HG03354 (cell line): ENCODE measurements at regions not wholly inside any gene's neighbourhood (a gene's known extent, or its start where the extent isn't known, plus 50 kb on each side); places are given as distances from the start of the nearest gene placed in this dataset.
"Not testable (repeated sequence)": the region's sequence is repeated elsewhere in the genome, so short reads cannot be mapped to it uniquely, and the experiment has no call there.

Experiments
- ATAC-seq: cut with Tn5 transposase; IDR thresholded peaks from one replicate; pipeline ENCODE4 v1.9.1; 2021; ENCODE audit warnings: mild to moderate bottlenecking; ENCODE audit not compliant: unreplicated experiment, poor library complexity, severe bottlenecking

DNA sequence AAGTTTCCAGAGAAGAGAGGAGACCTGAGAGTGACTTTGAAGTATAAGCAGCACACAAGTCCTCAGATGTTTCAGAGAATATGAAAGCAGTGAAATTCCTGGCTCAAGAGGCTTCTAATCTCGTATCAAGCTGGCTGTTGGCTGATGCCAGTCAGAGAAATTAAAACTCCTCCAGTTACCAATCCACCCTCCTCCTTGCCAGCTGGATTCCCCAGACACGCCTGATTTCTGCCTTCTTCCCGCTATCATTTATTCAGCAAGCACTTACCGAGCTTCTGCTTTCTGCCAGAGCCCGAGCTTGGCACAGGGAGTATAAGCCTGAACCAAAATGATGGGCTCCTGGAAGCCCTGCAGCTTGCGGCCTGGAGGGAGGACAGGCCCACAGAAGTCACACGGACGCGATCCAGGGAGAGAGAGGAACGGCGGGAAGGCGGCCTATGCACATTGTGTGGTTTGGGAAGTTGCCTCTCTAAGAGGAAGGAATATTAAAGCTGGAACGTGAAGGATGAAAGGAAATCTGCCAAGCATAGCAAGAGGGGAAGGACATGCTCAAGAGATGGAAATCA, 102.4 kb upstream of the TBL1X start:
- no peak for ATAC-seq

DNA sequence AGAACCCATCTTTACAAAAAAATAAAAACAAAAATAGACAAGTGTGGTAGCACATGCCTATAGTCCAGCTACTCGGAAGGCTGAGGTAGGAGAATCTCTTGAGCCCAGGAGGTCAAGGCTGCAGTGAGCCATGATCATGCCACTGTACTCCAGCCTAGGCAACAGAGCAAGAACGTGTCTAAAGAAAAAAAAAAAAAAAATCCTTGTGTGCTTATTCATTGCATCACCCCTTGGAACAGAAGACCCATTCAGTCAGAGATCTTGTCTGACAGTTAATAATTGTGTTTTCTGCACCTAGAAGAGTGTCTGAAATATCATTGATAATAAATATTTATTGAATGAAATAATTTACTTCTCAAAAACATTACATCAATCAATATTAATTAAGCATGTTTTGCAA, 97.4 kb upstream of the TBL1X start:
- no peak for ATAC-seq

- ATAC-seq: no peak
Observed at GRCh38 chrX:9368262-9368661, 96.6 kb upstream of the TBL1X start.

GRCh38 chrX:9369802-9370291, 95.0 kb upstream of the TBL1X start:
- no peak for ATAC-seq

DNA sequence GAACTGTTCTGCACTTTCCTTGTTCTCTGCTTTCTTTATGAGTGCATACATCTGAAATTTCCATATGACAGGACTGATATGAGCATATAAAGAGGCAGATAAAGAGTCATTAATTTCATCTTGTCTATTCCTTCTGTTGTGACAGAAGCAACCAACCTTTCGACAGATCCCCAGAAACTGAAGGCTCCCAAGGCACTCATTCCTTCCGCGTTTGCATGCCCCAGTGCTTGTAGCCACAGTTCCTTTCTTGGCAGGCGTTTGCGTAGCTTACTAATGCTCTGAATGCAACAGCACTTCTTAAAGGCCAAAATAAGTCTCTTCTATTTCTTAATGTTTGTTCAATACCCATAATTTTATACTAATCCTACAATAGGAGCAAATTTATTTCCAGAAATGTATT, 94.0 kb upstream of the TBL1X start:
- no peak for ATAC-seq

- ATAC-seq: no peak
Observed at GRCh38 chrX:9372866-9373265, 92.0 kb upstream of the TBL1X start.

DNA sequence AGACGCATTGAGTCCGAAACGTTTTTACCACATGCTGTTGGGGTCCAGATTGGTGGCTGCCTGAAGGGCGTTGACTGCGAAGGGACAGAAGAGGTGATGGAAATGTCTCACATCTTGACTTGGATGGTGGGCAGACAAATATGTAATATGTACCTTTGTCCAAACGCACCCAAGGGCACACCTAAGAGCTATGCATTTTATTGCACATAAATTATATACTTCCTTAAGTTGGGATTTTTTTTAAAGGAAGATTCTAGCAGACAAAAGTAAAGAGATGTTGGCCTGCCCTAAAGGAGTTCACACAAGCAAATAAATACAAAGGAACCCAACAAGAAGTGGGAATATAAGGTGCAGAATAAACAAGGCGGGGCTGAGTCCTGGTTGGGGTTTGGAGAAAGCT, 91.1 kb upstream of the TBL1X start:
- ATAC-seq: no peak

GRCh38 chrX:9374555-9374954, 90.3 kb upstream of the TBL1X start:
- no peak for ATAC-seq

DNA sequence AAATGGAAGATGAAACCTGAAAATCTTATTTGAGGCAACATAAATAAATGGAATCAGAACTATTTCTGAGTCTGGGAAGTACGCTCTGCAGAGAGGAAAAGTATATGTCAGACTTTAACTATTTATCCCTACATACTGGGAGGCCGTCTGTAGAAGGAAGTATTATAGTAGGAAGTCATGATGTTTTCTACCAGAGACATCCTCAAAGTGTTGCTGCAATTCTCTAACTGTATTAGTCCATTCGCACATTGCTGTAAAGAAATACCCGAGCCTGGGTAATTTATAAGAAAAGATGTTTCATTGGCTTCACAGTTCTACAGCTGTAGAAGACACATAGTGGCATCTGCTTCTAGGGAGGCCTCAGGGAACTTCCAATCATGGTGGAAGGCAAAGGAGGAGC, 88.7 kb upstream of the TBL1X start:
- no peak for ATAC-seq

DNA sequence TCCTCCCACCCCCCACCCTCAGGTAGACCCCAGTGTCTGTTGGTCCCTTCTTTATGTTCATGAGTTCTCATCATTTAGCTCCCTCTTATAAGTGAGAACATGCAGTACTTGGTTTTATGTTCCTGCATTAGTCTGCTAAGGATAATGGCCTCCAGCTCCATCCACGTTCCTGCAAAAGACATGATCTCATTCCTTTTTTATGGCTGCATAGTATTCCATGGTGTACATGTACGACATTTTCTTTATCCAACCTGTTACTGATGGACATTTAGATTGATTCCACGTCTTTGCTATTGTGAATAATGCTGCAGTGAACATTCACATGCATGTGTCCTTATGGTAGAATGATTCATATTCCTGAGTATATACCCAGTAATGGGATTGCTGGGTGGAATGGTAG, 87.6 kb upstream of the TBL1X start:
- ATAC-seq: not testable (repeated sequence)

GRCh38 chrX:9378980-9379696, 85.7 kb upstream of the TBL1X start:
- ATAC-seq: no peak

DNA sequence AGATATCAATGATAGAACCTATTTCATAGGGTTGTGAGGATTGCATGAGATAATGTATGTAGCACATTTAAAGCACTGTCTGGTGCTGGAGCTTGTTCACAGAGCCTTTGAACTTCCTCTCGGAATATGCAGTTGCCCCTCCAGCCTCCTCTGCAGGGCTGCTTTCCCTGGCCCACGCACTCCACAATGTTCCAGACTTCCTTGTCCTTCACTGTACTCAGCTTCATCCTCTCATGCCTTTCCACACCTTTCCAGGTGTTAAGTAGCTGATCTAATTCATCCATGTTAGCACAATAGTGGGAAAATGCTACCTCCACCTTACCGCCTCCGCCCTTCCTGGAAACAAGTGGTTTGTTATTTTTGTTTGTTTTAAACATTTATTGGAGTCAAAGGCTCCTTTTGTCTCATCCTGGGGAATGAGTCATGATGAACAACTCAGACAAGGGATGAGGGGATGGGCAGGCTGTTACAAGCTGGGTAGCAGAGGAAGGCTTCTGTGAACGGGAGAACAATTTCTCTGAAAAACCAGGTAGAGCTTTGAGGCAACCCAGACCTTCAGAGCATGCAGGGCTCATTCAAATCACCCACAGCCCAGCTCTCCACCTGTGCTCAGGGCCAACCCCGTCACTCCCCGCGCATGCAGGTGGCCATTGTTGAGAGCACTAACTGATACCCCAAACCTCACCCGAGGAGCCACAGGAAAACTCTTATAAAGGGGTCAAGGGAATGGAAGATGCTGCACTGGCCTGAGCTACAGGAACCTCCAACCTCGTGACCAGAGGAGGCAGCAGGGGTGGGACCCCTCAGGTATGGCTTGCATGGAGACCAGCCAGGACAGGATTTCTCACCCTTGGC, 84.9 kb upstream of the TBL1X start:
- ATAC-seq: no peak

GRCh38 chrX:9383655-9384054, 81.2 kb upstream of the TBL1X start:
- no peak for ATAC-seq

GRCh38 chrX:9388450-9388849, 76.4 kb upstream of the TBL1X start:
- no peak for ATAC-seq

DNA sequence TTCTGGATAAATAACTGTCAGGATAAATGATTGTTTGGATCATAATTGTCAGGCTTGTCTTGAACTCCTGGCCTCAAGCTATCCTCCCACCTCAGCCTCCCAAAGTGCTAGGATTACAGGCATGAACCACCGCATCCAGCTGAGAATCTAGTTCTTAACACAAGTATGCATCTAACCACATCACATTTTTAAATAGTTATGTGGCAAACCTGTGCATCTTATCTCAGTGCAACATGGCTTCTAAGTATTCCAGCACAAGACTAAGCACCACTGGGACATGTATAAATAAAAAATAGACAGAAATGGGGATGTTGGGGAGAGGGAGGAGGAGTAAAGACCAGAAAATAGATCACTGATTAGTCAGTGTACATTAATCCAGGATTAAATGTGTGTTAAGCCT, 74.7 kb upstream of the TBL1X start:
- ATAC-seq: no peak

DNA sequence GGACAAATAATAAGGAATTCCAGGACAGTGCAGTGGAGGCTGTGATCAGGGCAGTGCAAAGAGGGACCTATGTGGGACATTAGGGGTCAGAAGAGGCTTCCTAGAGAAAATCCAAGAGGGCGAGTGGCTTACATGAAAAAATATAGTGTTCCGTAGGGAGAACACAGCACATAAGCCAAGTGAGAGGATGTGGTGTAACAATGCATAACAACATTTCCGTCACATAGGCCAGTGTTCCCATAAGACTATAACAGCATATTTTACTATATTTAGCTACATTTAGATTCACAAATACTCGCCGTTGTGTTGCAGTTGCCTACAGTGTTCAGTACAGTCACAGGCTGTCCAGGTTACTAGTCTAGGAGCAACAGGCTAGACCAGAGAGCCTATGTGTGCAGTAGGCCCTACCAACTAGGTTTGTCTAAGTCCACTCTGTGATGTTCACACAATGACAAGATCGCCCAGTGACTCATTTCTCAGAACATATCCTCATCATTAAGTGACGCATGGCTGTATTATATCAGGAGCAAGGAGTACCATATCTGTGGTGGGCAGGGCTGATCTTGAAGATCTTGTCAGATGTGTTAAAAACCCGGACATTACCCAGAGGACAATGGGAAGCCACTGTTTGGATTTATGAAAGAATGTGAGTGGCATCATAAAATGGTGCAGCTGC, 74.0 kb upstream of the TBL1X start:
- no peak for ATAC-seq

DNA sequence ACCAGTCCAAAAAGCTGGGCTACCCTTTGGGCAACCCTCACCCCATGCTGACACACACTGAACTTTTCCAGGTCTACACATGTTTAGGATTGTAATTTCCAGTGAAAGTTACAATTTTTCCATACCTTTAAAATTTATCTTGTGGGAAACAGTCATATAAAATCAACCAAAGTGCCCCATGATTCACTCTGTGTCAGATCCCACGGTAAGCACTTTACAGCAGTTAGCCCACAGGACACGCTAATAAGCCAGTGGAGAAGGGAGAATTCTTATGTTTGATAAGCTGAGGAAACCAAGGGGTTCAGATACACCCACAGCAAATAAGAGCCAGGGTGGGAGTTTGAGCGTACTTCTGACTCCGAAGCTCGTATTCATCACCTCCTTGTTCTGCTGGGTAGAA, 72.4 kb upstream of the TBL1X start:
- ATAC-seq: no peak

GRCh38 chrX:9393571-9393970, 71.3 kb upstream of the TBL1X start:
- no peak for ATAC-seq

GRCh38 chrX:9394212-9394611, 70.6 kb upstream of the TBL1X start:
- no peak for ATAC-seq

DNA sequence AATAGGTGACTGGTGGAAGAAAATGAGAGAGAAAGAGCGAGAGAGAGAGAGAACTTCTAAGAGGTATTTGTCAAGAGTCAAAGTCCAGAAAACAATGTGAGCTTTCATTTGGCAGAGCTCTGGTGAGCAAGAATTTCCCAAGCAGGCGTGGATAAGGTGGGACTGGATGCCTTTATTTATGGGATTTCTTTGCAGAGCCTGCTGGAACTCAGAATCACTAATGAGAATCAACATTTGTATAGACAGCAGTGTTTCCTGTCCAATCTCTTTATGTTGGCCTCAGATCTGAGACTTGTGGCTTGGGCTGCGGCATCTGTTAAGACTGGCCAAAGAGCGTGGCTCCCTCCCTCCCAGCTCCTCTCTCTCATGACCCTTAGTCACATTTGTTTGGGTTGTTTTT, 67.9 kb upstream of the TBL1X start:
- no peak for ATAC-seq
